DMS79 (cell line): ENCODE measurements at regions not wholly inside any gene's neighbourhood (a gene's known extent, or its start where the extent isn't known, plus 50 kb on each side); places are given as distances from the start of the nearest gene placed in this dataset.

Source experiments
- DNase-seq: peaks from one replicate; lab custom pipeline; 2025; lab: John Stamatoyannopoulos, UW

DNA sequence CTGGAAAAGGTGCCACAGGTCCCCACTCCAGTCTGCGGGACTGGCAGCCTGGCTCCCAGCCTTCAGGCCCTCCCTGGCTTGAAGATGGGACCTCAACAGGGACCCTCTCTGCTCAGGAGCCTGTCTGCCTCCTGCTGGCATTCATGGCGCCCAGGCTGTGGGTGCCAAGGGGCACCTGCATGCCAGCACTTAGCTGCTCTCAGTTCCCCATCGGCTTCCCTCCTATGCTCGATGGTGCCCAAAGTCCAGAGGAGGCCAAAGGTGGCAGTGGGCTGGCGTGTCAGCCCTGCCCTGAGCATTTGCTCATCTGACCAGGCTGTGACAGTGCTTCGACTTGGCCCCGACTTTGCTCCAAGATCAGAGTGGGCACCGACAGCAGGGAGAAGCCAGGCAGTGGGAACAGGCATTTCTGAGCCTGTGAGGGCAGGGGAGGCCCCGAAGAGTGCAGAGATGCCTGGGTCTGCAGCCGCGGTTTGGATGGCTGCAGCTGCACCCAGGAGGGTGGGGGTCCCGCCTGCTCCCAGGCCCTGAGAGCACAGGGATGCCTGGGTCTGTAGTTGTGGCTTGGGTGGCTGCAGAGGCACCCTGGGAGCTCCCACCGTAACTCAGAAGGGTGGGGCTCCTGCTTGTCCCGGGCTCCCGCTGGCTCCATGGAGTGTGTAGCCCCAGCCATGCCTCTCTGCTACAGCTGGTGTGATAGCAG, 463.6 kb downstream of the TBC1D22A start:
- DNase-seq: no peak

- DNase-seq: no peak
Observed at GRCh38 chr22:47225080-47225930, 462.9 kb downstream of the TBC1D22A start.
